ENCODE measurements at regions not wholly inside any gene's neighbourhood (a gene's known extent, or its start where the extent isn't known, plus 50 kb on each side); places are given as distances from the start of the nearest gene placed in this dataset.

GRCh38 chr1:104929280-104929679, 1179.6 kb downstream of the AMY1C start:
- BruUV-seq (replicated peaks): no TSS peak
- Mint-ChIP-seq H3K27ac (ENCODE audit: low read depth, unreplicated experiment) (no peak overlapping the region), H3K36me3 (ENCODE audit: insufficient read depth, unreplicated experiment) (no peaks in the 10 kb centered on the region), H3K27me3 (ENCODE audit: insufficient read depth, unreplicated experiment) (no peaks in the 10 kb centered on the region), H3K4me3 (ENCODE audit: unreplicated experiment) (no peak overlapping the region), H3K4me1 (ENCODE audit: insufficient read depth, unreplicated experiment) (no peaks in the 10 kb centered on the region), H3K9me3 (ENCODE audit: unreplicated experiment) (peaks cover 7% of the 10 kb centered on the region)
- ChIA-PET CTCF (no interaction called here), POLR2A (no interaction called here)
- DNase-seq (ENCODE audit: unreplicated experiment): no peak
- intact Hi-C loops (cut with micrococcal nuclease): loop anchor here (10.0 kb wide), 2 partner anchors 56 to 64 kb away; no protein-coding TSS in a partner anchor
- TF ChIP-seq CTCF (IDR thresholded peaks at IDR 0.05; ENCODE audit: unreplicated experiment): no peak

- Mint-ChIP-seq H3K27me3 (ENCODE audit: insufficient read depth, unreplicated experiment) (no peaks in the 10 kb centered on the region), H3K4me1 (ENCODE audit: insufficient read depth, unreplicated experiment) (no peaks in the 10 kb centered on the region), H3K27ac (ENCODE audit: low read depth, unreplicated experiment) (no peak overlapping the region), H3K4me3 (ENCODE audit: unreplicated experiment) (no peak overlapping the region), H3K36me3 (ENCODE audit: insufficient read depth, unreplicated experiment) (no peaks in the 10 kb centered on the region), H3K9me3 (ENCODE audit: unreplicated experiment) (peaks cover 7% of the 10 kb centered on the region)
- no peak for TF ChIP-seq CTCF (IDR thresholded peaks at IDR 0.05; ENCODE audit: unreplicated experiment)
- ChIA-PET POLR2A (no interaction called here), CTCF (interaction anchor here (0.7 kb wide), 1 partner anchor 18 kb away, joined by 4 read pairs; no protein-coding TSS in a partner anchor)
- no TSS peak for BruUV-seq (replicated peaks)
- DNase-seq (ENCODE audit: unreplicated experiment): no peak
- intact Hi-C loops (cut with micrococcal nuclease): no loop called here
These were observed 1182.6 kb downstream of the AMY1C start for GRCh38 chr1:104932030-104932915.

GRCh38 chr1:104932949-104933679, 1183.4 kb downstream of the AMY1C start:
- no peak for TF ChIP-seq CTCF (IDR thresholded peaks at IDR 0.05; ENCODE audit: unreplicated experiment)
- POLR2A ChIA-PET: interaction anchor here (0.5 kb wide), 1 partner anchor 32 kb away, joined by 4 read pairs; no protein-coding TSS in a partner anchor
- Mint-ChIP-seq H3K4me1 (ENCODE audit: insufficient read depth, unreplicated experiment) (no peaks in the 10 kb centered on the region), H3K27me3 (ENCODE audit: insufficient read depth, unreplicated experiment) (no peaks in the 10 kb centered on the region), H3K36me3 (ENCODE audit: insufficient read depth, unreplicated experiment) (no peaks in the 10 kb centered on the region), H3K27ac (ENCODE audit: low read depth, unreplicated experiment) (no peak overlapping the region), H3K9me3 (ENCODE audit: unreplicated experiment) (peaks cover 7% of the 10 kb centered on the region), H3K4me3 (ENCODE audit: unreplicated experiment) (no peak overlapping the region)
- DNase-seq (ENCODE audit: unreplicated experiment): no peak
- no TSS peak for BruUV-seq (replicated peaks)
- intact Hi-C loops (cut with micrococcal nuclease): no loop called here
- CTCF ChIA-PET: no interaction called here

GRCh38 chr1:104933846-104934245, 1184.1 kb downstream of the AMY1C start:
- peaks cover 7% of the 10 kb centered on the region for H3K9me3 Mint-ChIP-seq (ENCODE audit: unreplicated experiment)
- intact Hi-C loops (cut with micrococcal nuclease): no loop called here
- no peaks in the 10 kb centered on the region for H3K4me1 Mint-ChIP-seq (ENCODE audit: insufficient read depth, unreplicated experiment)
- no peaks in the 10 kb centered on the region for H3K27me3 Mint-ChIP-seq (ENCODE audit: insufficient read depth, unreplicated experiment)
- H3K27ac Mint-ChIP-seq (ENCODE audit: low read depth, unreplicated experiment): no peak overlapping the region
- ChIA-PET POLR2A (interaction anchor here (0.5 kb wide), 1 partner anchor 32 kb away, joined by 4 read pairs; no protein-coding TSS in a partner anchor), CTCF (no interaction called here)
- BruUV-seq (replicated peaks): no TSS peak
- no peak for DNase-seq (ENCODE audit: unreplicated experiment)
- H3K36me3 Mint-ChIP-seq (ENCODE audit: insufficient read depth, unreplicated experiment): no peaks in the 10 kb centered on the region
- no peak for TF ChIP-seq CTCF (IDR thresholded peaks at IDR 0.05; ENCODE audit: unreplicated experiment)
- H3K4me3 Mint-ChIP-seq (ENCODE audit: unreplicated experiment): no peak overlapping the region

Data from MCF 10A (cell line).